ENCODE measurements at regions not wholly inside any gene's neighbourhood (a gene's known extent, or its start where the extent isn't known, plus 50 kb on each side); places are given as distances from the start of the nearest gene placed in this dataset.
A peak's percentile ranks its signal among the peaks of the same experiment; 100 is the strongest.
"Not testable (repeated sequence)": the region's sequence is repeated elsewhere in the genome, so short reads cannot be mapped to it uniquely, and the experiment has no call there.

DNA sequence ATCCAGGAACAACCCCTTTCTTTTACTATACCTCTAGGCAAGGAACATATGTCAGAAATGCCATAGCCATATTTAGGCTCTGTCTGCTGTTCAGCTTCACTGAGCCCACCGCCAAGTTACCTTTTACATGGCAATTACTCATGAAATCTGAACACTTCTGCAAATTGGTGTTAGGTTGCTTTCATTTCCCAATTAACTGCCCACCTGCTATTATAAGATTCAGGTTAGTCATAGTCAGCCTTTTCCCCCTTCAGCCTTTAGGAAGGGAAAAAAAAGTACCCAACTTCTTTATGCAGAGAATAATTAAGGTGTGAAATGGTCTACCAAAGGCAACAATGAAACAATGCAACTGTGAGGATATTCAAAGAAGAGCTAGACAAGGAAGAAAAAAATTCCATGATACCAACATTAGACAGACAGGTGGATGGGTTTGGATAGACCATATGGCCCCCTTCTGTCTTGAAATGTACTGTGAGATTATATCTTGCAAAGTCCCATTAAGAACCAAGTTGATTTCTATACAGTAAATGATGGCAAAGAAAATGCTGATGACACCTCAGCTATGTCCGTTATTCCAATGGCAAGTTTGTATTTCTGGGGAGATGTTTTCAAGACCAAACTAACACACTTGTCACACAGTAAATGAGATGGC lies 442.1 kb upstream of the NRP1 start:
- DNase-seq, result no peak

DNA sequence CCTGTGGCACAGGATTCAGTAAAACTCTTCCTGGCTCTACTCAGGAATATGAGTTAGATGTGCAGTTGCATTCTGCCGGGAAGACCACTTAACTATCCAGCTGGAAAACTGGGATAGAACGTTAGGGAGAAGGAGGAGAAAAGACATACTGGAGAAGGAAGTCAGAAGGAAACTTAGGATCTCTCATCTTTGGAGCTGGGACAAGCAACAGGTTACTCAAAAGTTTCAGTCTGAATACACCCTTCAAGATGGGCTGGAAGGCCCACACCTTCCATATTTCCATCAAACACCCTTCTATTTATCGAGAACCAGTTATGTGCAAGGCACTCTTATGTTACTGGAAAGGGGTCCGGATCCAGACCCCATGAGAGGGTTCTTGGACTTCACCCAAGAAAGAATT lies 440.4 kb upstream of the NRP1 start:
- DNase-seq, result no peak

- DNase-seq, result no peak
Observed at GRCh38 chr10:33773886-33774480, 439.5 kb upstream of the NRP1 start.

GRCh38 chr10:33773253-33773573 lies 438.7 kb upstream of the NRP1 start:
- DNase-seq, result no peak

DNA sequence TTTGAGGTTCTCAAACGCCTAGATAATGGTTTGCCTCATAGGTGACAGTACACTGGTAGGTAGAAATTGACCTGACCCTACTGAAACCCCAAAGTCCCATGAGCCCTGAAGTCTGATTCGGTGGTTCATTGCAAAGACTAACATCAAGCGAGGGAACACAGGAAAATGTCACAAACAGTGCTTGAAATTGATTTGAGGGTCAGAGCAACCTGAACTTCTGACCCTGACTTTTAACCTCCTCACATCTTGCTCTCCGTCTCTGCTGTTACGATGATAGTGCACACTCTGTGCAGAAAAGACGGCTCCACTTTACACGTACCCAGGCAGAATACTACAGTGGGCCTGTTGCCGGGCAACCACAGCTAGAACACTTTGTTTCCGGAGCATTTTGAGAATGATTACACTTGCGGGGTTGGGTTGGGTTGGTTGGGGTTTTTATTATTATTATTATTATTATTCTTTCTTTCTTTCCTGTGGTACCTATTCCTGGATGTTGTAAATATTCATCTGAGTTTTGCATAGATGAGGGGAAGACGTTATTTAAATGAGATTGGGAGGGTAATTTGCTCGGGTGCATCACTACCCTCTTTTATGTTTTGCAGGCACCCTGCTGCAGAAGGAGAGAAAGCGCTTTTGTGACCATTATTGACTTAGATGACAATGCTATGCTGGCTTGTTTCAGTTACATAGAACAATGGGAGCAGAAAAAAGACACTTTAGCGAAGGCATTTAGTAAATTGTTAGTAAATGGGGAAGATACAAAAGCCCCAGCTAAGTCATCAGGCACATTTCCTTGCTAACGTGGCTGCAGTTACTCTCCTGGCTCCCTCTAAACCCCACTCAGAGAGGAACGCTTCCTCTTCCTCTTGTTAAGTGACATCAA lies 438.1 kb upstream of the NRP1 start:
- DNase-seq, result peak; percentile 10

DNA sequence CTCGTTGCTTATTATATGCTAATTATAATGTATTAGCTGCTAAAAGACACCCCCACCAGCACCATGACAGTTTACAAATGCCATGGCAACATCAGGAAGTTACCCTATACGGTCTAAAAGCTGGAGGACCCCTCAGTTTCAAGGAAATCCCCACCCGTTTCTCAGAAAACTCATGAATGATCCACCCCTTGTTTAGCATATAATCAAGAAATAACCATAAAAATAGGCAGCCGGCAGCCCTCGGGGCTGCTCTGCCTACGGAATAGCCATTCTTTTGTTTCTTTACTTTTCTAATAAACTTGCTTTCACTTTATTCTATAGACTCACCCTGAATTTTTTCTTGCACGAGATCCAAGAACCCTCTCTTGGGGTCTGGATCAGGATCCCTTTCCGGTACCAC lies 437.4 kb upstream of the NRP1 start:
- not testable (repeated sequence) for DNase-seq

- DNase-seq, result no peak
Observed at GRCh38 chr10:33764694-33765185, 430.3 kb upstream of the NRP1 start.

GRCh38 chr10:33760056-33760943 lies 425.8 kb upstream of the NRP1 start:
- DNase-seq, result no peak

GRCh38 chr10:33759191-33759590 lies 424.7 kb upstream of the NRP1 start:
- no peak for DNase-seq

DNA sequence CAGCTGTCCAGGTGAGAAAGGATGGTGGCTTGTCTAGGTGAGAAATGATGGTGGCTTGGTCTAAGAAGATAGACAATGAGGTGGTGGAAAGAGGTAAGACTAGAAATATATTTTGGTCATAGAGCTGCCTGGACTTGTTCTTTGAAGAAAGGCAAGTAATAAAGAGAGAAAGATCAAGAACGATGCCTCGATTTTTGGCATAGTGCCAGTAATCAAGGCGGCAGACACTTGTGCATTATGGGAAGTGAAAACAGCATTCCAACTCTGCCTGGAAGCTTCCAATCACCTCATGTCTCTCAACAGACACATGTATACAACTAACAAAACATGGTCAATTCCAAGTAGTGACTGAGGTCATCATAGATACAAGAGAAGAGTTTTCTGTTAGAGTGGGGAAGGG lies 423.8 kb upstream of the NRP1 start:
- no peak for DNase-seq

DNA sequence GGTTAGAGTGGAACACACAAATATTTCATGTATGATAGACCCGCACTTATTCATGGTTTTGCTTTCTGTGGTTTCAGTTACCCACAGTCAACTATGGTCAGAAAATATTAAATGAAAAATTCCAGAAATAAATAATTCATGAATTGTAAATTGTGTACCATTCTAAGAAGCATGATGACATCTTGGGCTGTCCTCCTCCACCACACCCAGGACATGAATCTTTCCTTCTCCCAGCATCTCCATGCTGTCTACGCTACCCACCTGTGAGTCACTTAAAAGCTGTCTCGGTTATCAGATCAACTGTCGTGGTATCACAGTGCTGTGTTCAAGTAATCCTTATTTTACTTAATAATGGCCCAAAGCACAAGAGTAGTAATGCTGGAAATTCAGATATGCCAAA lies 419.6 kb upstream of the NRP1 start:
- DNase-seq, result no peak

GRCh38 chr10:33753389-33753788 lies 418.9 kb upstream of the NRP1 start:
- DNase-seq, result no peak

GRCh38 chr10:33749790-33750189 lies 415.3 kb upstream of the NRP1 start:
- no peak for DNase-seq

GRCh38 chr10:33749067-33749735 lies 414.7 kb upstream of the NRP1 start:
- no peak for DNase-seq

DNA sequence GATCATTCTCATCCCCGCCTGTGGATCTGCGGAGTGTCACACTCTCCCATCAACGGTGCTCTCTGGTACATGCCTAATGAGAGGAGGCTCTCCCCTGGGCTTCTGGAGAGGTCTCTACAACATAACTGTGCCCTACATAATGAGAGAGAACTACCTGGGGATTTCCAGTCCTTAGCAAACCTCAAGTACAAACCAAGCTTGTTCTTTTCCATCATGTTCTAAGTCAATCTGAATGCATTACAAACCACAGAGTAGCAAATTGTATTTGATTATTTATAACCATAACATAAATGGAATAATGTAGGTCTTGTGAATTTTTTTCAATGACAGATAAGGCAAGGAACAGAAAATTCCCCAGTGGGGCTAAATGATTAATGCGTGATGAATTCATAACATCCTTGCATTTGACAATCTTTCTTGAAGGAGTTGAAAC lies 412.4 kb upstream of the NRP1 start:
- no peak for DNase-seq

DNA sequence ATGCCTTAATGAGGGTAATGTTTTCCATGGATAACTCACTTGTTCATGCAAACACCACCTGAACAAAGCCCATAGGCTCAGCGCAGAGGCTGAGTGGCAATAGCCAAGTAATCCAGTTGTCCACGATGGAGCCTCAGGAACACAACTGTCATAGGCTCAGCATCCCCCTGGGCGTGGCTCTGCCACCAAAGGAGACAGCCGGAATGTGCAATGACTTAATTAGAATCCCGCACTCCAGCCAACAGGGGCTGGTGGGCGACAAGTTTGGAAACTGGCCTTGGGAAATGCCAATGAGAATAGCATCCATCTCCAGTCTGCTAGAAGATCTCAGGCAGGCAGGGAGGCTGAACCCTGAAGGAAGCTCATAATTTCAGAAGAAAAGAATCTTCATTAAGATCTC lies 411.7 kb upstream of the NRP1 start:
- DNase-seq, result no peak

GRCh38 chr10:33743429-33743857 lies 409.0 kb upstream of the NRP1 start:
- no peak for DNase-seq

- no peak for DNase-seq
Observed at GRCh38 chr10:33739031-33739430, 404.6 kb upstream of the NRP1 start.

DNA sequence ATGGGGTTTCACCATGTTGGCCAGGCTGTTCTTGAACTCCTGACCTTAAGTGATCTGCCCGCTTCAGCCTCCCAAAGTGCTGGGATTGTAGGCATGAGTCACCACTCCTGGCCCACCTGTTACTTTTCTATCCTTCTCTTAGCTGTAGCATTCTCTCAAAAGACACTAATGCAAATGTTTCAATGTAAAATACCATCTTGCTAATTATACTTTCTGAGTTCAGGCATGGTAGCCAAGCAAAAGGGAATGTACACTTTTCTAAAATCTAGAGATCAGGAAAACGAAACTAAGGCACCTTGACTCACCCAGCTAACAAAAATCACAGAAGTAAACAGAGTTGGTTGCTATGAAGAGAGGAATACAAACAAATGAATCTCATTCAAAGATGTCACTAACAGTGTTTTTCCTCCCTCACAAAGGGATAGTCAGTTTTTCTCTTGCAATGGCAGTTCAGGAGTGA lies 401.0 kb upstream of the NRP1 start:
- no peak for DNase-seq

DNA sequence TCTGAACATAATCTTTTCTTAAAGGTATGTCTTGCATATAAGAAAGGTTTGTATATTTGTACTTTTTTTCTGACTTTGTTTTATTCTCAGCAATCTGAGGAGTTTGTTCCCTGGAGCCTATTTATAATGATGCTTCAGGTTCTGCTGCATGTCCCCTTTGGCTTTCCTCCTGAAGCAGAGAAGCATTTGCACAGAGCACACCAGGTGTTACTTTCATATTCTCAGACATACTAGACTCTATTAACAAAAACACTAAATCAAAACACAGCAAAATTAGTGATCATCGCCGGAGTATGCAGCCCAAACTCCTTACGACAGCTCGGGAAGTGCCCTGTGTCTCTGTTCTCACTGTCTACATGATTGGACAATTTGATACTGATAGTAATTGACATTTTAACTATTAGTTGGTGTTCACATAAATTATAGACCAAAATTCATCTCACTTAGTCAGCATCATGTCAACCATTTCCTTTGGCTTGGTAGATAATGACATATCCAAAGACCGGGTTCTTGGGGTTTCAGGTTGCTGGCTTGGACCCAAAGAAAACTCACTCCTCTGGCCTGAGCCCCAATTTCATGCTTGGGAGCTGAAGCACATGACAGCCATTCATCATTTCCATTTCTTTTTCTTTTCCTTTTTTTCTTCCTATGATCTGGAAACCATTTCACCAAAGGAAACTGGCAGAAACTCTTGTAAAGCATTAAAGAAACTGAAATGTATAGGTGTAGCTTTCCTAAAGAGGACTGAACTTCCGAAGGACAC lies 400.1 kb upstream of the NRP1 start:
- DNase-seq, result no peak

DNA sequence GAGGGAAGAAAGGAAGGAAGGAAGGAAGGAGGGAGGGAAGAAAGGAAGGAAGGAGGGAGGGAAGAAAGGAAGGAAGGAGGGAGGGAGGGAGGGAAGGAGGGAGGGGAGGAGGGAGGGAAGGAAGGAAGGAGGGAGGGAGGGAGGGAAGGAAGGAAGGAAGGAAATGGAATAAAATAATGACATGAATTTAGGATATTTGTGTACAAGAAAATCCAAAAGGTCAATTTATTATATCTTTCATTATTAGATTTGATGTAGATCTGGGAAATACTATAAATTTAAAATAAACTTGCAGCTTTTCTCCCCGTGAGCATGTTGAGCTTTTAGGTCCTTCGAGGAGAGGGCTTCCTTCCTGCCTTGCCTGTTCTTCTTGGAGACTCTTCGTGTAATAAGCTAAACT lies 398.6 kb upstream of the NRP1 start:
- DNase-seq, result no peak
